Effector CD8-positive, alpha-beta T cell (primary cell): ENCODE measurements at regions not wholly inside any gene's neighbourhood (a gene's known extent, or its start where the extent isn't known, plus 50 kb on each side); places are given as distances from the start of the nearest gene placed in this dataset.

Experiments
- DNase-seq: peaks from one replicate; lab custom pipeline; 2025; lab: John Stamatoyannopoulos, UW

DNA sequence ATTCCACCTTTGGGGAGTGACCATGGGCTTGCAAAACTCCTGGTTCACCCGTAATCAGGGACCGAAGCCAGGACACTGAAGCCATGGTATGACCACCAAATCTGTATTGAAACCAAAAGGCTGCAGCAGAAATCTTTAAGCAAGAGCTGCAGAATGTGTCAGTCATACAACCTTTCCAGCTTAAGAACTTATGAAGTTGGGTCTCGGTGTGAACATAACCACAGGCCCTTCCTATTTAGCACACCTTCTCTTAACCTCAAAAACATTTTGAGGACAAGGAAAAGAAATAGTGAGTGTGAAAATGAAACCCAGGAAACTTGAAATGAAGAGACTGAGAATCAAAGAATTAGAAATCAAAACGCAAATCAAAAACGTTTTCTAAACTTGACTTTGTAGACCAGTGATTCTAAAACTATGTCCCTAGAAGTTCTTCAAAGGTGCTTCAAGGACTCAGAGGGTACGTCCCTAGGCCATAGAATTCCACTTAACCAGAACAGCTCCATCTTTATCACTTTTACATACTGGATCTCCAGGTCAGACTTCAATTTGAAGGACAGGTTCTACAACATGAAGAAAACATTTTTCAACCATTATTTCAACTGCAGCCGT, 231.6 kb upstream of the GRIP1 start:
- no peak for DNase-seq

DNA sequence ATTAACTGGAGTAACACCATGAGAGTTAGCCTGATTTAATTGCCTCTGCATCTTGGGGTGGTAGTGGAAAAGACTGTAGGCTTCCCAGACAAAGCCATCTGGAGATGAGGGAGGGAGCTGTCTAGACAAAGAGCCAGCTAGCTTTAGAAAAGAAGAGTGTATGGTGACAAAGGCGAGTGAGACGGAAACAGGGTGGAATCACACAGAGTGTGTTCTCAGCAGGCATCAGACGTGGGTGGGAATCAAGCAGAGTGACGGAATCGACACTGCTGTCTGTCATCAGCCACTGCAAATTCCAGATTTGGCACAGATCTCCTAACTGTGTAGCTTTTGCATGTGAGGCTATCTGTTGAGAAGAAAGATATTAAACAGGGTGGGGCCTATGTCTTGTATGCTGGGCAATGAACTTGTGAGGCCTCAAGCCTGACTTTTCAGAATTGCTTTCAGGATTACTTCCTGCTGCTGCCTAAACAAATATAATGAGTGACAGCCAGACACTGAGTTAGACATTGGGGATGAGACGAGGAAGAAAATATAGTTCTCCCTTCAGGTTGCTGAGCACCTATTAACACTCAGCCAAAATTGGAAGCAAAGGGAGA, 236.5 kb upstream of the GRIP1 start:
- DNase-seq = no peak

DNA sequence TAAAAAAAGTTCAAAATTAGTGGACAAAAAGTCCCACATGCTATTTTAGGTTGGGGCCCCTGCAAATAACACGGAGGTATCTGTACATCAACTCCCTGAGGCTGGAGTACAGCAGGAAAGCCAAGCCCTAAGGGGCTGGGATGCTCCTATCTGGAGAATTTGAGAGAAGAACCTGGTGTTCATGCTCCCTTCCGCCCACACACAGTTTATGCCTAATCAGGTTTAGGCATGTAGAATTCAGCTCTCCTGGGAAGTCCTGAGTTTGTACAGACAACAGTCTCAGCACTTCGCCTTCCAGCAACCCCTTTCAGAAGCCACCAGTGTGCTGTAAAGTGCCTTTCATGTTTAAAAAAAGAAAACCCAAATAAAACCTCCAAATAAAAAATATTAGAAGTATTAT, 237.3 kb upstream of the GRIP1 start:
- no peak for DNase-seq

DNA sequence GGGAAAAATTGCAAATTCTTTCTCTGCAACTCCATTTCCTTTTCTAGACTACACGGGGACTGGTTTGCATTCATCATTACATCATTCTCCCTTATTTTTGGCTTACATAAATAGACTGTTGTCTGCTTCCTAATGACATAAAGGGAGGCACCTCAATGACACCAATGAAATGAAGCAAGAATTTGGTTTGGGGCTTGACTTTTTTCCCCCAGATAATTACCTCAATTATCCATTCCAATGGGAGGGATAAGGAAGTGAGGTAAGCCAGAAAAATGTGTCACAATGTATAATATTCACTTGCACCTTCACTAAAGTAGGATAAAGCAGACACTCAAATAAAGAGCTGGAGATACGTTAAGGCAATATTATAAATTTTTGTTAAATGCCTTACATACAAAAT, 240.6 kb upstream of the GRIP1 start:
- no peak for DNase-seq

DNA sequence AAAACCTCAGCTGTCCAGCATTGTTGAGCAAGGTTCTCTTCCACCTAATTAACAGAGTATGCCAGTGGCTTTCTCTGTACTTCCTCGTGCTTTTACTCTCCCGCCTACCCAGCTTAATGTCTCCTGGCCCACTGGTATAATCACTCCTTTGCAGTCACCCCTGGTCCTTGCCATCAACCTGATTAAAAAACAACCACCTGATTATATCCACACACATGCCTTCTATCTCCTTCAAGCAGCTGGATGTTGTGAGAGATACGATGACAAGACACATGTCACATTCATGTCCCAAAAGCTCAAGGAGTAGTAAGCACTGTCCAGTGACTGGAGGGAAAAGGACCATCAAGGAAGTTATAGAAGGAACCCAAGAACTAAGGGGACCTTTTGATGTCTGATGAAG, 241.3 kb upstream of the GRIP1 start:
- no peak for DNase-seq

DNA sequence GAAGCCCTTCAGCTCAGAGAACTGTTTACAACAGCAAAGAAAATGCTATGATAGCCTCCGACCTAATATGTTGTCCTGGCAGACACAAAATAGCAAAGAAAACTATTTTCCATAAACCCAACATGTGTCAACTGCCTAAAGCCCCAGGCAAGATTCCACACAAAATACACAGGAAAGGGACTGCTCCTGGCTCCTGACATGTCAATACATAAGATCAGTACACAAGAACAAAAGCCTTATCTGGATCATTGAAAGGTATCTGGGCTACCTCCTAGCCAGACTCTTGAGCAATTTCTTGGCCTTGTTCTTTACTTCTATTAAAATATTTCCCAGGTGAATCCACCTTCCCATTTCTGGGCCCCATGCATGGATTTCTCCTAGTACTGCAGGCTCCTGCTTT, 242.3 kb upstream of the GRIP1 start:
- no peak for DNase-seq

DNA sequence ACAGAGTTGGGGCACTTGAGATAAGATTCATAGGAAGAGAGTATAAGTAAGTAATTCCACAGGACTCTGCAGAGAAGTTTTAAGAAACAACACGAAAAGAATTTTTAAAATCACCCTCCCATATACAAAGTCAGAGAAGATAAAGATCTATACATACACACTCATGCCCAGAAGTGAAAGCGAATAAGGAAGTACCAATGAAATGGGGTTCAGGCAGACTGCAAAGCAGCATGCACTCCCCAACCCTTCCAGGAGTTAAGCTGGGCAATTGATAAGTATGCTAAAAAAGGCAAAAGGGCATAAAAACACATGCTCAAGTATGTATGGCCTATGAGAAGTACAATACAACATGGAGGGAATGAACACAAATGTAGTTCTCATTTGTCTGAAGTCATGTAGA, 246.2 kb upstream of the GRIP1 start:
- DNase-seq = no peak

DNA sequence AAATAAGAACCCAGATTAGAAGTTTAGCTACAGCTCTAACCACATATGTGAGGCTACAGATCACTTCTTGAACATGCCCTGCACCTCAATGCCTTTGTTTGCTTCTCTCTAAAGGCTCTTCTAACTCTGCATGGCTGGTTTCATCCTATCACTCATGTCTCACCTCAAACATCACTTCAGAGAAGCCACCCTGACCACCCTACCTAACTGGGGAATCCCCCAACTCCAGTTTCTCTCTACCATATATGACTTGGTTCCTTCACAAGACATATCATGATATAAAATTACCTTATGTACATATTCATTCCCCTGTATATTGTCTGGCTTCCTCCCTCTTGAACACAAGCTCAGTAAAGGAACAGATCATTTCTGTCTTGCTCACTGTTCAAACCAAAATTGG, 250.2 kb upstream of the GRIP1 start:
- DNase-seq = no peak

DNA sequence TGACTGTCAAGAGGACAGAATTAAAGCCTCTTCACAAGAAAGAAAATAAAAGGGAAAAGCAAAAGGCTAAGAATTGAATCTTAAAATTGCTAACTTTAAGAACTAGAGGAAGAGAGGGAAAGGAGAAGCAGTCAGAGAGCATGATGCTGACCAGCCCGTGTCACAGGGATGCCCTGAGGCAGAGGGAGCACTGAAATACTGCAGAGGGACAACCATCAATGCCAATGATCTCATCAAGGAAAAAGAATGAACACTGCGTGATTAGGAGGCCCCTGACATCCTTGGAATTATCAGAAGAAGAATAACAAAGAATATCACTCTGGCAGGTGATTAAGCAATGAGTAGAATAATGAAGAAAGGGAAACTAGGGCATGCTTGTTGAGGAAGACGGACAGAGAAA, 252.2 kb upstream of the GRIP1 start:
- no peak for DNase-seq

DNA sequence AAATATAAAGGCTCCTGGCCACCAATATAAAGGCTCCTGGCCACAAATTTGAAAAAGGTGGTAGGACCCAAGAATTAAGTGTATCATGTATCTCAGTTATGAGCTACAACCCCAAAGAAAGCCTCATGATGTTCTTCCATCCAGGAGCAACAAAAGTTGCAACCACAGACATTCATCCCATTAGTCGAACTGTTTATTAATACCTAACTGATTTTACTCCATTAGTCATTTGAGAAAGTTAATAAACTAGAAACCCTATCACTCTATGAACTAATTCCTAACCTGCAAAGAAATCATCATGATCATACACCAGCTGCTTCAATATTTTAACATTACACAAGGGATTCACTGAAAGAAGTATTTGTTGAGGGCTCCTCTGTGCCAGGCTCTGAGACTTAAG, 253.2 kb upstream of the GRIP1 start:
- no peak for DNase-seq

DNA sequence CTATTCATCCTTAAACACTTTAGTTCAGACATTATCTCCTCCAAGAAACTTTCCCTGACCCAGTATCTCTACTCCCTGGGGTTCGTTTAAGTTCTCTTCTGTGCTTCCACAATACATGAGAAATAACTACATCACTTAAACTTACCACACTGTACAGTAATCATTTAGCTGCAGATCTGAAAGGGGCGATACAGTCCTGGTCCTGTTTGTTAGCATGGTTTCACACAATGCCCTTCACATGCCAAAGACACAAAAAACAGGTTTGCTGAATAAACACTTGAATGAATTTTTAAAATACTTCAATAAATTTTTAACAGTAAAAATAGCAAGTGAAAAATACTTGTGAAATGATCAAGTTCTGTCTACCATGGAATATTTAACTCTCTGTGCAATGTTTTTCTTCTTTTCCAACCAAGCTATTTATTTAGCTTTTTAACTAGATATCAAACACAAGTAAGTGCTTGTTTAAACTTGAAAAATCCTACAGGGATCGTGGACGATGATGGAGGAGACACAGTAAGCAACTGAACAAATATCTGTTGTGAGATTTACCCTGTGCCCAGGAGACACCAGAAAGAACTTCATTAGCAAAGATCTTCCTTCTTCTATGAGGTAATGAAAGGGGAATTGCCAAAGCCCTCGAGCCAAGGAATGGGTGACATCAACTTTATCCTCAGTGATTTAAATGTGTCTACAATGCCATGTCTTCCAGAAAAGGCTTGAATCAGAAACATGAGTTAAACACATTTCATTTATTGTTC, 255.6 kb upstream of the GRIP1 start:
- DNase-seq = no peak

DNA sequence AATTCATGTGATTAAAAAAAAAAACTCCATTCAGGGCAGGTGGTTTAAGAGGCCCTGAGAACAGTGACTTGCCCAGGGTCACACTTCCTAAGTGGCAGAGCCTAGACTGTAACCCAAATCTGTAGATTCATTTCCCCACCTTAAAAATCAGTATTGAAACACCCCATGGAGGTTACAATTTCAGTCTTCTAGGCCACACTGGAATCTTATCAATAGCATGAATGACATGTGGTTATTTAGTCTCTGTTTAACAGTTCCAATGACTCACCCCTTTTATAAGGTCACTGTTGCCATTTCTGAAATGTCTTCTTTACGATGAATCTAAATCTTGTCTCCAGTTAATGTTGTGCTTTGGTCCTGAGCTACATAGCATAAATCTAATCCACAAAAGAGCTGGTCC, 262.3 kb upstream of the GRIP1 start:
- no peak for DNase-seq

DNA sequence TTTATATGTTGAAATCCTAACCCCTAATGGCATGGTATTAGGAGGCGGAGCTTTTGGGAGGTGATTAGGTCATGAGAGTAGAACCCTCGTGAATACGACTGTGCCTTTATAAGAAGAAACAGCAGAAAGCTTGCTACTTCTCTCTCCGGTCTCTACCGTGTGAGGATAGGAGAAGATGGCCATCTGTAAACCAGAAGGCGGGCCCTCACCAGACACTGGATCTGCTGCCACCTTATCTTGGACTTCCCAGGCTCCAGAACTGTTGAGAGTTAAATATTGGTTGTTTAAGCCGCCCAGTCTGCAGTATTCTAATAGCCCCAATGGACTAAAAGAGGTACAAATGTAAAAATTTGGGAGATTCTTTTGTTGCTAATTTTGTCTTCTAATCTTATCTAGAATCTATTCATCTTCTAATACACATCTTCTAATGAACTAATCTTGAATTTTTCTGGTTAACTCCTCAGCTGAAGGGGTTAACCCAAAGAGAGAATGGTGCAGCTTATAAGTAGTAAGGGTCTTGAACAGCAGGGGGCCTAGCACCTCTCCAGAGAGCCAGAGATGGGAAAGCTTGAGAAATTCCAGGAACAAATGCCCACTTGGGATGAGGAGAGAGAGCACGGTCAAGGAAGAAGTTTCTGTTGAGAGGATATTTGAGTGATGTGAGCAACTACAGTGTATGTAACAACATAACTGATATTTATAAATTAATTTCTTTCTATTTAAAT, 264.0 kb upstream of the GRIP1 start:
- no peak for DNase-seq

DNA sequence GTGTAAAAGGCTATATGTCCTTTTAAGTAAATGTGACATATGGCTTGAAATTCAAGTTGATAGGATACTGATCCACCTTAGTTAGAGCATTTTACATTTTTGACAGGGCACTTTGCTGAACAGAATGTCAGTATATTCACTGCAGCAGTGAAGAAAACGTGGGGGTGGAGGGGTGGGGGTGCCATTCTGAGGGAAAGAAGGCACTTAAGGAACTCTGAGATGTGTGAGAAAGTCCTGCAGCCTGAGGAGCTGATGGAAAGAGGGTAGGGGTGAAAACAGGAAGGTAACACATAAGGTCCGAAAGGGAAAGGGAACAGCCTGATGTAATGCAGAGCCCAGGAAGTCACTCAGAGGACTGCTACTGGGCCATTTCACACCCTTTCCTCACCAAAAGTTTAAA, 265.5 kb upstream of the GRIP1 start:
- no peak for DNase-seq

DNA sequence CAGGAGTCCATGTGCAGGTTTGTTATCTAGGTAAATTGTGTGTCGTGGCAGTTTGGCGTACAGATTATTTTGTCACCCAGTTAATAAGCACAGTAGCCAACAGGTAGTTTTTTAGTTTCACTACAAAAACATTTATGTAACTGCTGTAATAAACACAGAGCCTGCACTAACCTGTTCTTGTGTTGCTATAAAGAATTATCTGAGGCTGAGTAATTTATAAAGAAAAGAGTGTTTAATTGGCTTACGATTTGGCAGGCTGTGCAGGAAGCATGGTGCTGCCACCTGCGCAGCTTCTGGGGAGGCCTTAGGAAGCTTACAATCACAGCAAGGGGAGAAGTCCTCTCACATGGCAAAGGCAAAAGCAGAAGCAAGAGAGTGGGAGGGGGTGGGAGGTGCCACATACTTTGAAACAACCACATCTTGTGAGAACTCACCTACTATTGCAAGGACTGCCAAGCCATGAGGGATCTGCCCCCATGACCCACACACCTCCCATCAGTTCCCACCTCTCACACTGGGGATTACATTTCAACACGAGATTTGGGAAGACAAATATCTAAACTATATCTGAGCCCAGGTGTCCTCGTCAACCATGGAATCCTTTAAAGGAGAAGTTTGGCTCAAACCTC, 266.4 kb upstream of the GRIP1 start:
- no peak for DNase-seq

DNA sequence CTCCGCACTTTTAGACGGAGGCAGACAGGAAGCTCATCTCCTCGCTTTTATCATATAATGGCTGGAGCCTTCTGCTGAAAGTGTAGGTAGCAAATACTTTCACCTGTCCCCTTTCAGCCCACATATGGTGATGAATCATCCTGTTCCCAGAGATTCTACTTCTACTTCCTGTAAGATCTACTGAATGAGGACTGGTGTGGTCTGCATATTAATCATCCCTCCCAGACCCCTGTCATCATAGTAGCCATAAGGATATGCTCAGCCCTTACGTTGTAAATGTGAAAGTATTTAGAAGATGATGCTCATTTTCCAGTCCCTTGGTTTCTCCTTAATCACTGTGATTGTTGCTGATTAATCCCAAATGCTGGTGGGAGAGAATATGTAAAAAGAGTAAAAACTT, 268.2 kb upstream of the GRIP1 start:
- DNase-seq = no peak

DNA sequence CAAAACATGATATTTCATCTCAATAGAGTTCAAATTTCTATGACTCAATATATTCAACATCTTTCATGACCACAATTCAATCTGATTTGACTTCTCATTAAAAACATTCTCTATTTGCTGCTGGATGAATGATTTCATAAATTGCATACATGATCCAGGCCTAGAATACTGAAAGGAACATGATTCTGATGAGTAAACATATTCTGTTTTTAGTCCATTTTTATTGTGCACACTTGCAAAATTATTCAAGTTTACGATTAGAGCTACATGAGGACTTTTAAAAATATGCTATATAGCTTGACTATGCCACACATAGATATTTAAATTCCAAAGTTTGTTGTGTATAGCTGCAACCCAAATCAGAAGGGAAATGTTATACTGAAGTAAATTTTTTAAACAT, 273.8 kb upstream of the GRIP1 start:
- no peak for DNase-seq

DNA sequence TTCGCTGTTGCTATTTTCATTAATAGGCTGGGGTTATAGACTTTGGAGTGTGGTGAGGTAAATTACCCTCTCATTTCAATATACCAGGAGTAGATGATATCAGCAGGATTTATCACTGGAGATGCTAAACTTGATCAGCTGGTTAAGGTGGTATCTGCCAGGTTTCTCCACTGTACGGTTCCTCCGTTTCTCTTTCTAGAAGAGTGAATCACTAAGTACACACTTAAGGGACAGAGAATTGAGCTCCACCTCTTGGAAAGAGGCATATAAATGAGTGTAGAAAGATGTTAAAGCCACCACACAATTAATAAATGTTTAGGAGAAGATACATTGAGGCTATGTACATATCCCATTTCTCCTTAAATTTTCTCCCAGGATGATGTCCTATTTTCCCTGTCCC, 277.4 kb upstream of the GRIP1 start:
- no peak for DNase-seq

DNA sequence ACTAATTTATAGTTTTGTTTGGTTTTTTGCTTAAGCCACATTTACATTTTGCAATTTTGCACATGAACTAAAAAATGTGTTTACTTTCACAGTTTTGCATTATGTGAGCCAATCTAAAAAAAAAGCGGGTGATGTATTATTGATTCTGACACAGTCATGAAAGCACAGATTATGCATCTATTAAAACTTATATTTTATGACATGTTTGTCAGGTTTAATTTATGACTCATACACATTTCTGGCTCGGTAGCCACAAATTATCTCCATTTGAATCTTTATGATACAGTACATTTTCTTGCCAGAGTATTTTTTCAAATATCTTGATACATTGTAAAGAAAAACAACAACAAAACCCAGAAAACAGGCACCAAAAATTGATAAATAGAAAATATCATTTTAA, 280.4 kb upstream of the GRIP1 start:
- no peak for DNase-seq

DNA sequence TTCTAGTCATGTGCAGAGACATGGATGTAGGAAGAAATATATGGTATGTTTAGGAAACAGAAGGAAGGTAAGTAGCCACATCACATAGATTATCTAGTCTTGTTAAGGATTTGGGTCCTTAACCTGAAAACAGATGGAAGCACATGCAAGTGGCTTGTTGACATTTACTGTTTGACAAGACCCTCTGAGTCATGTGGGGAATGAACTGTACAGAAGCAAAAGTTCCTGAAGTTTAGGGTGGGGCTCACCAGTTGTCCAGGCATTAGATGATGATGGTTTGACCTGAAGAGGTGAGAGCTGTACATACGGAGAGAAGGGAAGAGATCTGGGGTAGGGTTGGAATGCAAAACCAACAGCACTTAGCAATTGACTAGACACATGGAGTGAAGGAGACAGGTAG, 281.1 kb upstream of the GRIP1 start:
- no peak for DNase-seq

DNA sequence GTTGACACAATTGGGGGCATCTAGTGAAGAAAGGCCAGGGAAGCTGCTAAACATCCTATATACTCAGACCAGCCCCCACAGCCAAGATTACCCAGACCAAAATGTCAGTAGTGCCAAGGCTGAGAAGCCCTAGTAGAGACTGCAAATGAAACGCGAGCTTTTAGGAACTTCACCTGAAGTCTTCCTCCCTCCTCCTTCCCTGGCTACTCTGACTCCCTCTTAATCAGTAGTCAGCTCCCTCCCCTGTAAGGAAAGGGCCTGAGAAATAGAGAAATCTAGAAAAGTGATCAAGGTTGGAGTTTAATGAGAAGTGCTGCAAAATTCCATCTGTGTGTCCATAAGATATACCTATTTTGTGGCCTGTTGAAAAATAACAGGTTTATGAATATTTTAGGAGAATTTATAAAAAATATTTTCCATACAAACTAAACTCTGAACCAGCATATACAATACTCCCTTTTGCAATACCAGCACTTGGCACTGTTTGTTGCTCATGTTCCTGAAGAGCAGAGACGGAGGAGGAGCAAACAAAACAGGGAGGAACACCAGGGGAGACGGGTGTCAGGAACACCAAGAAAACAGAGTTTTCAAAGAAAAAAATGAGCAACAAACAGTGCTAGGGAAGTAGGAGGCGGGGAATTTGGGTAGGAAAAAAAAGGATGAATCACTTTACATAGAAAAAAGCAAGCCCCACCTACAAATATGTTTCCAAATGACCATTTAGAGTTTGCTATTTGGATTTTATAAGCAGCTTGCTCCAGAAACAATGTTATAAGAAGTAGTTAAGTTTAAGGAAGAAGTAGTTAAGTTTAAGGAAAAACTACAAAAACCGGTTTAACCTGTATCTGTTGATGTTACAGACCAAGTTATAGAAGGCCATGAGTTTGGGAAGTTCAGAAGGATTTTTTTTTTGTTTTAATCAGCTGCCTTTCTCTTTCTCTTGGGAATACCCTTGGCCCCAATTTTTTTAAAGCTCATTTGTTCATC, 282.1 kb upstream of the GRIP1 start:
- DNase-seq = no peak
